GM06990 (cell line): ENCODE measurements at regions not wholly inside any gene's neighbourhood (a gene's known extent, or its start where the extent isn't known, plus 50 kb on each side); places are given as distances from the start of the nearest gene placed in this dataset.

Experiments used
- DNase-seq: peaks from one replicate; pipeline ENCODE4 v3.0.0-alpha.2; 2011; ENCODE audit not compliant: insufficient read length; ENCODE audit errors: extremely low read depth
- H3K27me3 ChIP-seq: replicated peaks from 2 replicates; pipeline ENCODE4 v1.6.0; 2011; ENCODE audit warnings: low read length; ENCODE audit not compliant: control insufficient read depth, insufficient read depth
- H3K36me3 ChIP-seq: 2 replicates; pipeline ENCODE4 v1.5.1; 2011; ENCODE audit warnings: low read length; ENCODE audit not compliant: control insufficient read depth, insufficient read depth
- H3K4me3 ChIP-seq: replicated peaks from 2 replicates; pipeline ENCODE4 v1.5.1; 2011; ENCODE audit warnings: low read depth, mild to moderate bottlenecking, control low read depth, low read length
- CTCF ChIP-seq: IDR thresholded peaks from 2 replicates; pipeline ENCODE4 v1.5.1; 2011; ENCODE audit warnings: low read length, control low read depth, mild to moderate bottlenecking, inconsistent platforms; ENCODE audit not compliant: insufficient read depth, poor library complexity, severe bottlenecking

GRCh38 chr14:34104489-34105397, 153.9 kb upstream of the EGLN3 start:
- Histone ChIP-seq H3K27me3 (no peaks in the 10 kb centered on the region), H3K36me3 (no peaks in the 10 kb centered on the region), H3K4me3 (no peak overlapping the region)
- DNase-seq = no peak
- no peak for TF ChIP-seq CTCF

GRCh38 chr14:34103176-34103575, 152.3 kb upstream of the EGLN3 start:
- no peak for TF ChIP-seq CTCF
- Histone ChIP-seq H3K4me3 (no peak overlapping the region), H3K36me3 (no peaks in the 10 kb centered on the region), H3K27me3 (no peaks in the 10 kb centered on the region)
- DNase-seq = no peak

GRCh38 chr14:34099635-34100034, 148.8 kb upstream of the EGLN3 start:
- DNase-seq = no peak
- no peak for TF ChIP-seq CTCF
- Histone ChIP-seq H3K36me3 (no peaks in the 10 kb centered on the region), H3K4me3 (no peak overlapping the region), H3K27me3 (no peaks in the 10 kb centered on the region)

GRCh38 chr14:34098985-34099349, 148.1 kb upstream of the EGLN3 start:
- no peak for TF ChIP-seq CTCF
- Histone ChIP-seq H3K4me3 (no peak overlapping the region), H3K27me3 (no peaks in the 10 kb centered on the region), H3K36me3 (no peaks in the 10 kb centered on the region)
- DNase-seq = no peak

- DNase-seq = no peak
- no peaks in the 10 kb centered on the region for H3K36me3 ChIP-seq
- H3K27me3 ChIP-seq = no peaks in the 10 kb centered on the region
- peak; percentile 53 for TF ChIP-seq CTCF
- H3K4me3 ChIP-seq = no peak overlapping the region
These were observed 147.4 kb upstream of the EGLN3 start for GRCh38 chr14:34098045-34098984.
